ENCODE measurements at regions not wholly inside any gene's neighbourhood (a gene's known extent, or its start where the extent isn't known, plus 50 kb on each side); places are given as distances from the start of the nearest gene placed in this dataset.

GRCh38 chr6:170180671-170181337, 110.1 kb downstream of the DLL1 start:
- no CpG with 5 or more reads among the region's 23 CpGs for WGBS (ENCODE audit: extremely low coverage, insufficient coverage, insufficient read length)
- no peak for DNase-seq
- H3K27me3 ChIP-seq (ENCODE audit: insufficient read depth, low read length) = no peaks in the 10 kb centered on the region
- no peak overlapping the region for H2AK5ac ChIP-seq (ENCODE audit: low read length)
- no peak overlapping the region for H4K91ac ChIP-seq (ENCODE audit: low read depth, low read length)
- H3K36me3 ChIP-seq (ENCODE audit: control insufficient read depth in 1 of 2, insufficient read depth in 2 of 2, low read length in 2 of 2) = no peaks in the 10 kb centered on the region
- no peak overlapping the region for H3K27ac ChIP-seq (ENCODE audit: low read depth, low read length)
- no peak overlapping the region for H2BK12ac ChIP-seq (ENCODE audit: low read length)
- H3K79me2 ChIP-seq (ENCODE audit: control insufficient read depth, insufficient read depth, low read length, poor library complexity) = no peaks in the 10 kb centered on the region
- no peak overlapping the region for H3K4me2 ChIP-seq (ENCODE audit: low read length)
- H3K9ac ChIP-seq (ENCODE audit: low read length) = no peak overlapping the region
- H3K23ac ChIP-seq (ENCODE audit: low read length) = no peak overlapping the region
- H3K4ac ChIP-seq (ENCODE audit: low read depth, low read length) = no peak overlapping the region
- no peak overlapping the region for H3K4me3 ChIP-seq (ENCODE audit: low read depth, low read length)
- peaks cover 8% of the 10 kb centered on the region for H3K9me3 ChIP-seq (ENCODE audit: insufficient read depth, low read depth, low read length)
- no peak overlapping the region for H2AFZ ChIP-seq (ENCODE audit: insufficient read depth, low read length, poor library complexity)
- H4K12ac ChIP-seq (ENCODE audit: low read depth, low read length) = no peak overlapping the region
- no peak overlapping the region for H3K18ac ChIP-seq (ENCODE audit: low read length)
- no peak overlapping the region for H2BK120ac ChIP-seq (ENCODE audit: insufficient read depth, low read length, poor library complexity)
- H3K4me1 ChIP-seq (ENCODE audit: control insufficient read depth in 1 of 2, insufficient read depth in 2 of 2, low read length in 2 of 2) = no peaks in the 10 kb centered on the region
- no peak overlapping the region for H2BK5ac ChIP-seq (ENCODE audit: low read depth, low read length, poor library complexity)
- H3K14ac ChIP-seq (ENCODE audit: low read length) = no peak overlapping the region
- no peaks in the 10 kb centered on the region for H3K79me1 ChIP-seq (ENCODE audit: low read length)
- no peak overlapping the region for H4K8ac ChIP-seq (ENCODE audit: low read depth, low read length)

GRCh38 chr6:170179616-170180324, 111.1 kb downstream of the DLL1 start:
- Histone ChIP-seq H4K12ac (ENCODE audit: low read depth, low read length) (no peak overlapping the region), H4K8ac (ENCODE audit: low read depth, low read length) (no peak overlapping the region), H3K27ac (ENCODE audit: low read depth, low read length) (no peak overlapping the region), H2AK5ac (ENCODE audit: low read length) (no peak overlapping the region), H3K4me3 (ENCODE audit: low read depth, low read length) (no peak overlapping the region), H3K18ac (ENCODE audit: low read length) (no peak overlapping the region), H4K91ac (ENCODE audit: low read depth, low read length) (no peak overlapping the region), H3K36me3 (ENCODE audit: control insufficient read depth in 1 of 2, insufficient read depth in 2 of 2, low read length in 2 of 2) (no peaks in the 10 kb centered on the region), H2AFZ (ENCODE audit: insufficient read depth, low read length, poor library complexity) (no peak overlapping the region), H3K4ac (ENCODE audit: low read depth, low read length) (no peak overlapping the region), H3K4me2 (ENCODE audit: low read length) (no peak overlapping the region), H2BK5ac (ENCODE audit: low read depth, low read length, poor library complexity) (no peak overlapping the region), H3K79me1 (ENCODE audit: low read length) (no peaks in the 10 kb centered on the region), H3K23ac (ENCODE audit: low read length) (no peak overlapping the region), H3K27me3 (ENCODE audit: insufficient read depth, low read length) (no peaks in the 10 kb centered on the region), H3K79me2 (ENCODE audit: control insufficient read depth, insufficient read depth, low read length, poor library complexity) (no peaks in the 10 kb centered on the region), H2BK12ac (ENCODE audit: low read length) (no peak overlapping the region), H3K4me1 (ENCODE audit: control insufficient read depth in 1 of 2, insufficient read depth in 2 of 2, low read length in 2 of 2) (no peaks in the 10 kb centered on the region), H3K9ac (ENCODE audit: low read length) (no peak overlapping the region), H3K14ac (ENCODE audit: low read length) (no peak overlapping the region), H2BK120ac (ENCODE audit: insufficient read depth, low read length, poor library complexity) (no peak overlapping the region), H3K9me3 (ENCODE audit: insufficient read depth, low read depth, low read length) (peaks cover 8% of the 10 kb centered on the region)
- DNase-seq = no peak
- WGBS (ENCODE audit: extremely low coverage, insufficient coverage, insufficient read length) = no CpG with 5 or more reads among the region's 10 CpGs

- Histone ChIP-seq H3K4ac (ENCODE audit: low read depth, low read length) (no peak overlapping the region), H4K8ac (ENCODE audit: low read depth, low read length) (no peak overlapping the region), H3K36me3 (ENCODE audit: control insufficient read depth in 1 of 2, insufficient read depth in 2 of 2, low read length in 2 of 2) (no peaks in the 10 kb centered on the region), H3K9me3 (ENCODE audit: insufficient read depth, low read depth, low read length) (peaks cover 8% of the 10 kb centered on the region), H2BK5ac (ENCODE audit: low read depth, low read length, poor library complexity) (no peak overlapping the region), H2BK12ac (ENCODE audit: low read length) (no peak overlapping the region), H4K91ac (ENCODE audit: low read depth, low read length) (no peak overlapping the region), H3K23ac (ENCODE audit: low read length) (no peak overlapping the region), H3K79me1 (ENCODE audit: low read length) (no peaks in the 10 kb centered on the region), H3K27ac (ENCODE audit: low read depth, low read length) (no peak overlapping the region), H3K18ac (ENCODE audit: low read length) (no peak overlapping the region), H3K79me2 (ENCODE audit: control insufficient read depth, insufficient read depth, low read length, poor library complexity) (no peaks in the 10 kb centered on the region), H2AFZ (ENCODE audit: insufficient read depth, low read length, poor library complexity) (no peak overlapping the region), H3K4me2 (ENCODE audit: low read length) (no peak overlapping the region), H3K4me3 (ENCODE audit: low read depth, low read length) (peak overlapping the region; percentile 12), H3K14ac (ENCODE audit: low read length) (no peak overlapping the region), H2AK5ac (ENCODE audit: low read length) (no peak overlapping the region), H4K12ac (ENCODE audit: low read depth, low read length) (no peak overlapping the region), H2BK120ac (ENCODE audit: insufficient read depth, low read length, poor library complexity) (no peak overlapping the region), H3K4me1 (ENCODE audit: control insufficient read depth in 1 of 2, insufficient read depth in 2 of 2, low read length in 2 of 2) (no peaks in the 10 kb centered on the region), H3K27me3 (ENCODE audit: insufficient read depth, low read length) (no peaks in the 10 kb centered on the region), H3K9ac (ENCODE audit: low read length) (no peak overlapping the region)
- DNase-seq = peak in 1 of 2 donors; percentile 39
- no CpG with 5 or more reads among the region's 30 CpGs for WGBS (ENCODE audit: extremely low coverage, insufficient coverage, insufficient read length)
These were observed 112.1 kb downstream of the DLL1 start for GRCh38 chr6:170178561-170179477.

GRCh38 chr6:170177772-170178560, 112.9 kb downstream of the DLL1 start:
- no CpG with 5 or more reads among the region's 26 CpGs for WGBS (ENCODE audit: extremely low coverage, insufficient coverage, insufficient read length)
- Histone ChIP-seq H3K9ac (ENCODE audit: low read length) (no peak overlapping the region), H2BK12ac (ENCODE audit: low read length) (no peak overlapping the region), H3K18ac (ENCODE audit: low read length) (no peak overlapping the region), H3K27ac (ENCODE audit: low read depth, low read length) (no peak overlapping the region), H3K9me3 (ENCODE audit: insufficient read depth, low read depth, low read length) (peaks cover 7% of the 10 kb centered on the region), H3K36me3 (ENCODE audit: control insufficient read depth in 1 of 2, insufficient read depth in 2 of 2, low read length in 2 of 2) (no peaks in the 10 kb centered on the region), H4K91ac (ENCODE audit: low read depth, low read length) (no peak overlapping the region), H4K8ac (ENCODE audit: low read depth, low read length) (no peak overlapping the region), H2AFZ (ENCODE audit: insufficient read depth, low read length, poor library complexity) (no peak overlapping the region), H4K12ac (ENCODE audit: low read depth, low read length) (no peak overlapping the region), H3K14ac (ENCODE audit: low read length) (no peak overlapping the region), H3K79me2 (ENCODE audit: control insufficient read depth, insufficient read depth, low read length, poor library complexity) (no peaks in the 10 kb centered on the region), H3K23ac (ENCODE audit: low read length) (no peak overlapping the region), H2BK5ac (ENCODE audit: low read depth, low read length, poor library complexity) (no peak overlapping the region), H2AK5ac (ENCODE audit: low read length) (no peak overlapping the region), H3K27me3 (ENCODE audit: insufficient read depth, low read length) (no peaks in the 10 kb centered on the region), H3K4me2 (ENCODE audit: low read length) (no peak overlapping the region), H3K4me3 (ENCODE audit: low read depth, low read length) (peak overlapping the region; percentile 12), H3K4me1 (ENCODE audit: control insufficient read depth in 1 of 2, insufficient read depth in 2 of 2, low read length in 2 of 2) (no peaks in the 10 kb centered on the region), H3K79me1 (ENCODE audit: low read length) (no peaks in the 10 kb centered on the region), H3K4ac (ENCODE audit: low read depth, low read length) (no peak overlapping the region), H2BK120ac (ENCODE audit: insufficient read depth, low read length, poor library complexity) (no peak overlapping the region)
- no peak for DNase-seq

Measured in trophoblast cell (in vitro differentiated cells and primary cell).